ENCODE measurements at regions not wholly inside any gene's neighbourhood (a gene's known extent, or its start where the extent isn't known, plus 50 kb on each side); places are given as distances from the start of the nearest gene placed in this dataset.

- TF ChIP-seq ZNF331 (CRISPR knock-in tag; IDR thresholded peaks at IDR 0.05; ENCODE audit: low read depth): no peak
- no peak for TF ChIP-seq ZNF114 (CRISPR knock-in tag; IDR thresholded peaks at IDR 0.05)
- no peak for TF ChIP-seq POLR2AphosphoS5 (IDR thresholded peaks at IDR 0.05; ENCODE audit: low read depth)
- TF ChIP-seq CREB1 (CRISPR knock-in tag; IDR thresholded peaks at IDR 0.05; ENCODE audit: low read depth): no peak
- TF ChIP-seq ETS1 (IDR thresholded peaks at IDR 0.05): no peak
- no peak for TF ChIP-seq JUNB (IDR thresholded peaks at IDR 0.05; ENCODE audit: unreplicated experiment)
Observed at GRCh38 chr13:21979161-21979806, 308.4 kb downstream of the FGF9 start (continued).

- H3K36me3 Mint-ChIP-seq (ENCODE audit: low read depth): no peaks in the 10 kb centered on the region
- no peak overlapping the region for H2AFZ ChIP-seq
- H3K36me3 ChIP-seq (ENCODE audit: insufficient read depth): no peaks in the 10 kb centered on the region
- H3K9me3 Mint-ChIP-seq: no peaks in the 10 kb centered on the region
- H4K20me1 ChIP-seq (replicated peaks; ENCODE audit: insufficient read depth): no peaks in the 10 kb centered on the region
- no peak overlapping the region for H3K4me3 ChIP-seq
- H3K79me2 ChIP-seq (replicated peaks; ENCODE audit: insufficient read depth): no peaks in the 10 kb centered on the region
- no peaks in the 10 kb centered on the region for H3K4me1 ChIP-seq (ENCODE audit: insufficient read depth)
- no peak overlapping the region for H3K27ac ChIP-seq (ENCODE audit: low read depth)
- H3K4me1 Mint-ChIP-seq: peaks cover 5% of the 10 kb centered on the region; the same call in 1 of the 3 replicates
- no peak overlapping the region for H3K4me3 Mint-ChIP-seq
- no peaks in the 10 kb centered on the region for H3K27me3 ChIP-seq (ENCODE audit: insufficient read depth)
- no peak overlapping the region for H3K27ac Mint-ChIP-seq
- no peaks in the 10 kb centered on the region for H3K27me3 Mint-ChIP-seq (ENCODE audit: insufficient read depth, low read depth, poor library complexity)
- ATAC-seq (no peak), DNase-seq (ENCODE audit: low spot score) (no peak)
- H3K9me2 ChIP-seq (ENCODE audit: insufficient read depth): no peaks in the 10 kb centered on the region; the same call in 1 of the 2 replicates
- H3F3A ChIP-seq (replicated peaks; ENCODE audit: low read depth): no peaks in the 10 kb centered on the region
- no peak overlapping the region for H3K4me2 ChIP-seq
- TF ChIP-seq ZNF114 (CRISPR knock-in tag; IDR thresholded peaks at IDR 0.05) (no peak), EZH2phosphoT487 (IDR thresholded peaks at IDR 0.05; ENCODE audit: unreplicated experiment) (no peak), EZH2 (IDR thresholded peaks at IDR 0.05; ENCODE audit: low read depth, unreplicated experiment) (no peak), ETS1 (IDR thresholded peaks at IDR 0.05) (no peak), POLR2AphosphoS5 (IDR thresholded peaks at IDR 0.05; ENCODE audit: low read depth) (no peak), ZNF331 (CRISPR knock-in tag; IDR thresholded peaks at IDR 0.05; ENCODE audit: low read depth) (no peak), CREB1 (CRISPR knock-in tag; IDR thresholded peaks at IDR 0.05; ENCODE audit: low read depth) (no peak), NANOG (IDR thresholded peaks at IDR 0.05; ENCODE audit: borderline replicate concordance) (no peak), JUNB (IDR thresholded peaks at IDR 0.05; ENCODE audit: unreplicated experiment) (no peak)
- TF ChIP-seq, protein P1, sequence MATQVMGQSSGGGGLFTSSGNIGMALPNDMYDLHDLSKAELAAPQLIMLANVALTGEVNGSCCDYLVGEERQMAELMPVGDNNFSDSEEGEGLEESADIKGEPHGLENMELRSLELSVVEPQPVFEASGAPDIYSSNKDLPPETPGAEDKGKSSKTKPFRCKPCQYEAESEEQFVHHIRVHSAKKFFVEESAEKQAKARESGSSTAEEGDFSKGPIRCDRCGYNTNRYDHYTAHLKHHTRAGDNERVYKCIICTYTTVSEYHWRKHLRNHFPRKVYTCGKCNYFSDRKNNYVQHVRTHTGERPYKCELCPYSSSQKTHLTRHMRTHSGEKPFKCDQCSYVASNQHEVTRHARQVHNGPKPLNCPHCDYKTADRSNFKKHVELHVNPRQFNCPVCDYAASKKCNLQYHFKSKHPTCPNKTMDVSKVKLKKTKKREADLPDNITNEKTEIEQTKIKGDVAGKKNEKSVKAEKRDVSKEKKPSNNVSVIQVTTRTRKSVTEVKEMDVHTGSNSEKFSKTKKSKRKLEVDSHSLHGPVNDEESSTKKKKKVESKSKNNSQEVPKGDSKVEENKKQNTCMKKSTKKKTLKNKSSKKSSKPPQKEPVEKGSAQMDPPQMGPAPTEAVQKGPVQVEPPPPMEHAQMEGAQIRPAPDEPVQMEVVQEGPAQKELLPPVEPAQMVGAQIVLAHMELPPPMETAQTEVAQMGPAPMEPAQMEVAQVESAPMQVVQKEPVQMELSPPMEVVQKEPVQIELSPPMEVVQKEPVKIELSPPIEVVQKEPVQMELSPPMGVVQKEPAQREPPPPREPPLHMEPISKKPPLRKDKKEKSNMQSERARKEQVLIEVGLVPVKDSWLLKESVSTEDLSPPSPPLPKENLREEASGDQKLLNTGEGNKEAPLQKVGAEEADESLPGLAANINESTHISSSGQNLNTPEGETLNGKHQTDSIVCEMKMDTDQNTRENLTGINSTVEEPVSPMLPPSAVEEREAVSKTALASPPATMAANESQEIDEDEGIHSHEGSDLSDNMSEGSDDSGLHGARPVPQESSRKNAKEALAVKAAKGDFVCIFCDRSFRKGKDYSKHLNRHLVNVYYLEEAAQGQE (IDR thresholded peaks at IDR 0.05; ENCODE audit: unreplicated experiment): no peak
- TF ChIP-seq, protein P2, sequence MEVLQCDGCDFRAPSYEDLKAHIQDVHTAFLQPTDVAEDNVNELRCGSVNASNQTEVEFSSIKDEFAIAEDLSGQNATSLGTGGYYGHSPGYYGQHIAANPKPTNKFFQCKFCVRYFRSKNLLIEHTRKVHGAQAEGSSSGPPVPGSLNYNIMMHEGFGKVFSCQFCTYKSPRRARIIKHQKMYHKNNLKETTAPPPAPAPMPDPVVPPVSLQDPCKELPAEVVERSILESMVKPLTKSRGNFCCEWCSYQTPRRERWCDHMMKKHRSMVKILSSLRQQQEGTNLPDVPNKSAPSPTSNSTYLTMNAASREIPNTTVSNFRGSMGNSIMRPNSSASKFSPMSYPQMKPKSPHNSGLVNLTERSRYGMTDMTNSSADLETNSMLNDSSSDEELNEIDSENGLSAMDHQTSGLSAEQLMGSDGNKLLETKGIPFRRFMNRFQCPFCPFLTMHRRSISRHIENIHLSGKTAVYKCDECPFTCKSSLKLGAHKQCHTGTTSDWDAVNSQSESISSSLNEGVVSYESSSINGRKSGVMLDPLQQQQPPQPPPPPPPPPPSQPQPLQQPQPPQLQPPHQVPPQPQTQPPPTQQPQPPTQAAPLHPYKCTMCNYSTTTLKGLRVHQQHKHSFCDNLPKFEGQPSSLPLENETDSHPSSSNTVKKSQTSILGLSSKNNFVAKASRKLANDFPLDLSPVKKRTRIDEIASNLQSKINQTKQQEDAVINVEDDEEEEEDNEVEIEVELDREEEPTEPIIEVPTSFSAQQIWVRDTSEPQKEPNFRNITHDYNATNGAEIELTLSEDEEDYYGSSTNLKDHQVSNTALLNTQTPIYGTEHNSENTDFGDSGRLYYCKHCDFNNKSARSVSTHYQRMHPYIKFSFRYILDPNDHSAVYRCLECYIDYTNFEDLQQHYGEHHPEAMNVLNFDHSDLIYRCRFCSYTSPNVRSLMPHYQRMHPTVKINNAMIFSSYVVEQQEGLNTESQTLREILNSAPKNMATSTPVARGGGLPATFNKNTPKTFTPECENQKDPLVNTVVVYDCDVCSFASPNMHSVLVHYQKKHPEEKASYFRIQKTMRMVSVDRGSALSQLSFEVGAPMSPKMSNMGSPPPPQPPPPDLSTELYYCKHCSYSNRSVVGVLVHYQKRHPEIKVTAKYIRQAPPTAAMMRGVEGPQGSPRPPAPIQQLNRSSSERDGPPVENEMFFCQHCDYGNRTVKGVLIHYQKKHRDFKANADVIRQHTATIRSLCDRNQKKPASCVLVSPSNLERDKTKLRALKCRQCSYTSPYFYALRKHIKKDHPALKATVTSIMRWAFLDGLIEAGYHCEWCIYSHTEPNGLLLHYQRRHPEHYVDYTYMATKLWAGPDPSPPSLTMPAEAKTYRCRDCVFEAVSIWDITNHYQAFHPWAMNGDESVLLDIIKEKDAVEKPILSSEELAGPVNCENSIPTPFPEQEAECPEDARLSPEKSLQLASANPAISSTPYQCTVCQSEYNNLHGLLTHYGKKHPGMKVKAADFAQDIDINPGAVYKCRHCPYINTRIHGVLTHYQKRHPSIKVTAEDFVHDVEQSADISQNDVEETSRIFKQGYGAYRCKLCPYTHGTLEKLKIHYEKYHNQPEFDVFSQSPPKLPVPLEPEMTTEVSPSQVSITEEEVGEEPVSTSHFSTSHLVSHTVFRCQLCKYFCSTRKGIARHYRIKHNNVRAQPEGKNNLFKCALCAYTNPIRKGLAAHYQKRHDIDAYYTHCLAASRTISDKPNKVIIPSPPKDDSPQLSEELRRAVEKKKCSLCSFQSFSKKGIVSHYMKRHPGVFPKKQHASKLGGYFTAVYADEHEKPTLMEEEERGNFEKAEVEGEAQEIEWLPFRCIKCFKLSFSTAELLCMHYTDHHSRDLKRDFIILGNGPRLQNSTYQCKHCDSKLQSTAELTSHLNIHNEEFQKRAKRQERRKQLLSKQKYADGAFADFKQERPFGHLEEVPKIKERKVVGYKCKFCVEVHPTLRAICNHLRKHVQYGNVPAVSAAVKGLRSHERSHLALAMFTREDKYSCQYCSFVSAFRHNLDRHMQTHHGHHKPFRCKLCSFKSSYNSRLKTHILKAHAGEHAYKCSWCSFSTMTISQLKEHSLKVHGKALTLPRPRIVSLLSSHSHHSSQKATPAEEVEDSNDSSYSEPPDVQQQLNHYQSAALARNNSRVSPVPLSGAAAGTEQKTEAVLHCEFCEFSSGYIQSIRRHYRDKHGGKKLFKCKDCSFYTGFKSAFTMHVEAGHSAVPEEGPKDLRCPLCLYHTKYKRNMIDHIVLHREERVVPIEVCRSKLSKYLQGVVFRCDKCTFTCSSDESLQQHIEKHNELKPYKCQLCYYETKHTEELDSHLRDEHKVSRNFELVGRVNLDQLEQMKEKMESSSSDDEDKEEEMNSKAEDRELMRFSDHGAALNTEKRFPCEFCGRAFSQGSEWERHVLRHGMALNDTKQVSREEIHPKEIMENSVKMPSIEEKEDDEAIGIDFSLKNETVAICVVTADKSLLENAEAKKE (CRISPR knock-in tag; IDR thresholded peaks at IDR 0.05): no peak
Observed at GRCh38 chr13:21980049-21980448, 309.2 kb downstream of the FGF9 start.

Data from GM23338 (cell line).